ENCODE measurements at regions not wholly inside any gene's neighbourhood (a gene's known extent, or its start where the extent isn't known, plus 50 kb on each side); places are given as distances from the start of the nearest gene placed in this dataset.

DNA sequence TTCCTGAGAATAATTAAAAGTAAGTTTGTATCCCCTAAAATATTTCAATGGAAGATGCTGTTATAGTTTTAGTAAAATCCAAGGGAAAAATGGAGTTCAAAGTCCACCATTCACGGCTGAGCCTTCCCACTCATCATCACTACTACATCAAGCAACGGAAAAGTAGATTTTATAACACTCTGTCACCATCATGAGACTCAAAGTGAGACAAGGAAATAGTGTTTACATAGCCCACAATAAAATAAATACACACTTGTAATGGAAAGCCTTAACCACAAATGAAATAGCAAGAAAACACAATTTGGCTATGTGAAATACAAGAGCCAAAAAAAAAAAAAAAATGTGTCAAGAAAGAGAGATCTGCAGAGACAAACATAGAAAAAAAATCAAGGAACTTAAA, 569.9 kb upstream of the REG3G start:
- no peak for TF ChIP-seq GABPA (IDR thresholded peaks at IDR 0.05; ENCODE audit: low read depth)
- no peak for TF ChIP-seq SPI1 (IDR thresholded peaks at IDR 0.05; ENCODE audit: borderline replicate concordance, low read depth)
- TF ChIP-seq REST (IDR thresholded peaks at IDR 0.05; ENCODE audit: insufficient replicate concordance, low read depth) = no peak
- TF ChIP-seq POLR2AphosphoS5 (IDR thresholded peaks at IDR 0.05; ENCODE audit: low read depth) = no peak
- no peak for TF ChIP-seq CTCF (IDR thresholded peaks at IDR 0.05; ENCODE audit: insufficient read depth, low read length)
- no peak overlapping the region for H3K27ac ChIP-seq (replicated peaks)
- H3K4me3 ChIP-seq (replicated peaks; ENCODE audit: insufficient read depth, low read length) = no peak overlapping the region
- H3K27me3 ChIP-seq (ENCODE audit: insufficient read depth, poor library complexity, severe bottlenecking) = no peaks in the 10 kb centered on the region
- no peak for DNase-seq (ENCODE audit: low read depth in 1 of 2, low spot score in 1 of 2)

DNA sequence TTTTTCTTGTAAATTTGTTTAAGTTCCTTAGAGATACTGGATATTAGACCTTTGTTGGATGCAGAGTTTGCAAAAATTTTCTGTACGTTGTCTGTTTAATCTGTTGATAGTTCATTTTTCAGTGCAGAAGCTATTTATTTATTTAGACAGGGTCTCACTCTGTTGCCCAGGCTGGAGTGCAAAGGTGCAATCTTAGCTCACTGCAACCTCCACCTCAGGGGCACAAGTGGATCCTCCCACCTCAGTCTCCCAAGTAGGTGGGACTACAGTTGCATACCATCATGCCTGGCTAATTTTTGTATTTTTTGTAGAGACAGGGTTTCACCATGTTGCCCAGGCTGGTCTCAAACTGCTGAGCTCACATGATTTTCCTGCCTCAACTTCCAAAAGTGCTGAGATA, 568.2 kb upstream of the REG3G start:
- no peak for TF ChIP-seq GABPA (IDR thresholded peaks at IDR 0.05; ENCODE audit: low read depth)
- no peak for TF ChIP-seq CTCF (IDR thresholded peaks at IDR 0.05; ENCODE audit: insufficient read depth, low read length)
- TF ChIP-seq SPI1 (IDR thresholded peaks at IDR 0.05; ENCODE audit: borderline replicate concordance, low read depth) = no peak
- no peak for TF ChIP-seq POLR2AphosphoS5 (IDR thresholded peaks at IDR 0.05; ENCODE audit: low read depth)
- no peak for TF ChIP-seq REST (IDR thresholded peaks at IDR 0.05; ENCODE audit: insufficient replicate concordance, low read depth)
- Histone ChIP-seq H3K27ac (replicated peaks) (no peak overlapping the region), H3K4me3 (replicated peaks; ENCODE audit: insufficient read depth, low read length) (no peak overlapping the region)

GRCh38 chr2:78465707-78466106, 559.8 kb upstream of the REG3G start:
- TF ChIP-seq POLR2AphosphoS5 (IDR thresholded peaks at IDR 0.05; ENCODE audit: low read depth) (no peak), GABPA (IDR thresholded peaks at IDR 0.05; ENCODE audit: low read depth) (no peak), SPI1 (IDR thresholded peaks at IDR 0.05; ENCODE audit: borderline replicate concordance, low read depth) (no peak), REST (IDR thresholded peaks at IDR 0.05; ENCODE audit: insufficient replicate concordance, low read depth) (no peak), CTCF (IDR thresholded peaks at IDR 0.05; ENCODE audit: insufficient read depth, low read length) (no peak)
- Histone ChIP-seq H3K4me3 (replicated peaks; ENCODE audit: insufficient read depth, low read length) (no peak overlapping the region), H3K27me3 (ENCODE audit: insufficient read depth, poor library complexity, severe bottlenecking) (no peaks in the 10 kb centered on the region), H3K27ac (replicated peaks) (no peak overlapping the region)
- DNase-seq (ENCODE audit: low read depth in 1 of 2, low spot score in 1 of 2) = no peak

More for the DNA sequence above, 568.2 kb upstream of the REG3G start:
- no peak for DNase-seq (ENCODE audit: low read depth in 1 of 2, low spot score in 1 of 2)
- no peaks in the 10 kb centered on the region for H3K27me3 ChIP-seq (ENCODE audit: insufficient read depth, poor library complexity, severe bottlenecking)
